ENCODE measurements at regions not wholly inside any gene's neighbourhood (a gene's known extent, or its start where the extent isn't known, plus 50 kb on each side); places are given as distances from the start of the nearest gene placed in this dataset.

GRCh38 chr7:106775975-106776607, 89.0 kb upstream of the PIK3CG start:
- TF ChIP-seq, protein P1, sequence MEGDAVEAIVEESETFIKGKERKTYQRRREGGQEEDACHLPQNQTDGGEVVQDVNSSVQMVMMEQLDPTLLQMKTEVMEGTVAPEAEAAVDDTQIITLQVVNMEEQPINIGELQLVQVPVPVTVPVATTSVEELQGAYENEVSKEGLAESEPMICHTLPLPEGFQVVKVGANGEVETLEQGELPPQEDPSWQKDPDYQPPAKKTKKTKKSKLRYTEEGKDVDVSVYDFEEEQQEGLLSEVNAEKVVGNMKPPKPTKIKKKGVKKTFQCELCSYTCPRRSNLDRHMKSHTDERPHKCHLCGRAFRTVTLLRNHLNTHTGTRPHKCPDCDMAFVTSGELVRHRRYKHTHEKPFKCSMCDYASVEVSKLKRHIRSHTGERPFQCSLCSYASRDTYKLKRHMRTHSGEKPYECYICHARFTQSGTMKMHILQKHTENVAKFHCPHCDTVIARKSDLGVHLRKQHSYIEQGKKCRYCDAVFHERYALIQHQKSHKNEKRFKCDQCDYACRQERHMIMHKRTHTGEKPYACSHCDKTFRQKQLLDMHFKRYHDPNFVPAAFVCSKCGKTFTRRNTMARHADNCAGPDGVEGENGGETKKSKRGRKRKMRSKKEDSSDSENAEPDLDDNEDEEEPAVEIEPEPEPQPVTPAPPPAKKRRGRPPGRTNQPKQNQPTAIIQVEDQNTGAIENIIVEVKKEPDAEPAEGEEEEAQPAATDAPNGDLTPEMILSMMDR (conservative IDR thresholded peaks at IDR 0.05), result no peak
- TF ChIP-seq ZFX (IDR thresholded peaks at IDR 0.05), result no peak
